ENCODE measurements at regions not wholly inside any gene's neighbourhood (a gene's known extent, or its start where the extent isn't known, plus 50 kb on each side); places are given as distances from the start of the nearest gene placed in this dataset.

DNA sequence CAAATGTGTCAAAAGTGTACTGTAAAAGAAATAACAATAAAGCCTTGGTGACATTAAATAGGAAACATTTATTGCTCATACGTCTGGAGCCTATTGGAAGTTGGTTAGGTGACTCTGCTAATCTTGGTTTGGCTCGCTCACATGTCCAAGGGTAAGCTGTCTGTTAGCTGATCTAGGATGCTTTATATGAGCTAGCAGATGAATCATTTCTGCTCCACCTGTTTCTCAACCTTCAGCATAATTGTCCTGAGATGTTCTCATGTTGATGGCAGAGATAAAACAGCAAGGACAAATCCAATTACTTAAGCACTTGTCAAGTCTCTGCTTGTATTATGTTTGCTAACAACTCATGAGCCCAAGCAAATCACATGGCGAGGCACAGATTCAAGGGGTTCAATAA lies 56.0 kb upstream of the CD53 start:
- no peak for DNase-seq (ENCODE audit: low read depth)

DNA sequence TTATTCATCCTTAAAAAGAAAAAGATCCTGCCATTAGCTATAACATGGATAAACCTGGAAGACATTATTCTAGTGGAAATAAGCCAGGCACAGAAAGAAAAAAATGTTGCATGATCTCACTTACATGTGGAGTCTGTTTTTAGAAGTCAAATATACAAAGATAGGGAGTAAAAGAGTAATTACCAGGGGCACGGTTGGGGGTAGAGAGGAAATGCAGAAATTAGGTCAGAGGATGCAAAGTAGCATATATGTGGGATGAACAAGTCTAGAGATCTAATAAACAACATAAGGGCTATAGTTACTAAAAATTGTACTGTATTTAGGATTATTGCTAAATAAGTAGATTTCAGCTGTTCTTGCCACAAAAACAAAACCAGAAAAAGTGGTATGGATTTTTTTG lies 61.4 kb upstream of the CD53 start:
- no peak for DNase-seq (ENCODE audit: low read depth)

DNA sequence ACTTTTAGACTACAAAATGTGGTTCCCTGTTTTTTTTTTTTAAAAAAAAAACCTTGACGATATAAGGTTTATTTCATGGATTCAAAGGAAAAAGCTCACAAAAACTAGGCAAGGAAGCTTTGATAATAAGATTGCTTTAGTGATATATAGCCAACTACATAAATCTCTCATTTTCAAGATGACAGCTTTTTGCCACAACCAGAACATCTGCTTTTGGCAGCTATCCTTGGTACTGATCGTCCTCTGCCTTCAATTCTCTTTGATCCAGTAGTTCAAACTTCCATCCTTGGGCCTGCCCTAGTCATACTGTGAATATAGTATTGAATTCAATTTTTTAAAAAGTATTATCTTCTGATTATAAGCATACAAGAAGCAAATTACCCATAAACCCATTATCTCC lies 72.9 kb upstream of the CD53 start:
- DNase-seq (ENCODE audit: low read depth), result no peak

DNA sequence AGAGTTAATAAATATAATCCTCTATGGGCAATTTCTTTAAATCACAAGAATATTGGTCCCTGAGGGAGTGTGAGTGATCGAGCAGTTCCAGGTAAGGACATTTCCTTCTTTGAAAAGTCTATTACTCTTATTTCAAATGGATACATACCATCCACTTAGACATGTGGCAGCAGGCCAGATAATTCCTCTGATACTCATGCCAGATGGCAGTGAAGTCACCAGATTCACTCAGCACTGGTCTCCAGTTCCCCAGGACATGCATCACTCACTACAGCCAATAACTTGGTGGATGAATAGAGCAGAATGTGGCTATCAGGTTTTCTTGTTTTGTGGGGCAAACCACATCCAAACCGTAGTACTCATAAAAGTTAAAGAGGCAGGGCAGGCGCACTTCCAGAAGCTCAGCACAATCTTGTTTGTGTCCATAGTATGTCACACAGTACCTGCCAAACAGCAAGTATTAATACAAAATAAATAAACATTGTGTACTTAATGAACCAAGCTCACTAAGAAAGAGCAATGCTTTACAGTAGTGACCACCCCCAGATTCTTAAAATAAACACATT lies 74.2 kb upstream of the CD53 start:
- DNase-seq (ENCODE audit: low read depth), result no peak

DNA sequence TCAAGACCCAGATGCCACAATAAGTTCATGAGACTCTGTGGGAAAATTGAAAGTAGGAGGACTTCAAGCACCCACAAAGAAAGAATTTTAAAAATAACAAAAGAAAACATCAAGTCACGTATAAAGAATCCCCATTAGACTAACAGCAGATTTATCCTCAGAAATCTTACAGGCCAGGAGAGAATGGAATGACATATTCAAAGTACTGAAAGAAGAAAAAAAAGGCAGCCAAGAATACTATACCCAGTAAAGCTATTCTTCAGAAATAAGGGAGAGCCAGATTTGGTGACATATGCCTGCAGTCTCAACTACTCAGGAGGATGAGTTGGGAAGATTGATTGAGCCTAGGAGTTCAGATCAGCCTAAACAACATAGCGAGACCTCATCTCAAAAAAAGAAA lies 84.3 kb upstream of the CD53 start:
- no peak for DNase-seq (ENCODE audit: low read depth)

DNA sequence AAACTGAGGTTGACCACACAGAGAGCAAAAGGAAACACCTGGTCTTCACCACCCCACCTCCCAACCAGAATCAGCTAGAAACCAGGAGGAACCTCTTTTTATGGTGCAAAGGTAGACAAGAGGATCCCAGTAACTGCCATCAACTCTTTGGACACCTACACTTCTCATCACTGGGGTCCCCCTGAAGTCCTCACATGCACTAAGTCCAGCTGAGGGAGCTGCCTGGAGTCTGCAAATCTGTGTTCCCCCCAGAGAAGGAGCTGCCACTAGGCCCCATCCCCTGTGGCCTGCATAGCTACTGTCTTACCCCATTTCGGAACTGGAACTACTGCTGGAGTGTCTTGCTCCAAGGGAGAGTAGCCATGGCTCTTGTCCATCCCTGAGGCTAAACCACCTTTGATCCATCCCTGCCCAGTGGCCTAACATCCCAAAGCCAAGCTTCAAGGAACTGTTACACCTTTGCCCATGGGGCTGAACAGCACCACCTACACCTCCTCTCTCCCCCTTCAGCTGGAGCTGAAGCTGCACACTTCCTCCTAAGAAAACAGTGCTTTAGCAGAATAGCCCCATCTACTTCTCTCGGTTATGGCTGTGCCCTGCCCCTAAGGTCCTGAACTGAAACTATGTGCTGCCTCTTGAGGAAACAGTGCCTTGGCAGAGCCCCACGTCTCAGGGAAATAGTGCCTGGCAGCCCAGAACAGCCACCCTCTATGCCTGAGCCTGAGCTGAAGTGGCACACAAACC lies 85.4 kb upstream of the CD53 start:
- no peak for DNase-seq (ENCODE audit: low read depth)

DNA sequence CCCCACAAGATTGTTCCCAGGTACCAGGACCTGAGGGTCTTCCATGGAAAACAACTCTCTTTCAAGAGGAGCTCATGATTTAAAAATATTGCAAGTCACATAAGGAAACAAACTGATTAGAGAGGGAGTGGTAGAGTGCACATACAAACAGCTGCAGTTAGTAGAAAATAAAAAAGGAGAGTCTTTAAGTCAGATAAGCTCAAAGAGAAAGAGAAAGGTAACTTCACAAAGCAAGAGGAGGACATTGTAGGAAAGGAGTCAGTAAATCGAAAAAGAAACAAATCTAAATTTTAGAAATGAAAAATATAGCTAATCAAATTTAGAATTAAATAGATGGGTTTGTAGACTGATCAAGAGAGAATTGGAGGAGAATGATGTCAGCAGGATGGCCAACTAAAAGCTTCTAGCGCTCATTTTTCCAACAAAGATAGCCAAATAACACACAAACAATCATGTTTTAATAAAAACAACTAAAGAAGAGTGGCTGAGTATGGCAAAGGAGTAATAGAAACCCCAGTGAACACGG lies 86.1 kb upstream of the CD53 start:
- DNase-seq (ENCODE audit: low read depth), result no peak

DNA sequence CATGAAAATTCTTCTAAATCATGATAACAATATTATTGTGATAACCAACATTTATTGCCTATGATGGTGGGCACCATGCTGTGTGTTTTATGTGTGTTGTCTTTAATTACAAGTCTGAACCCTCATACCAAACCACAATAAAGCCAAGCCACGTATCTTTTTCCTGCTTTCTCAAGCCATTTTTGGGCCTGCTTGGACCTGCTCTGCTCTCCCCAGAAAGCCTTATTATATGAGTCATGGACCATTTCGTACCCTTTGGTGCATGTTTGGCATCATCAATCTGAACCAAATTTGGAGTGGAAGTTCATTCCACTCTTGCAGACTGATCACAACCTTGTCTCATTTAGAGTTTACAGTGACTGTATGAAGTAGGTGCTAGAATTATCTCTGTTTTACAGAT lies 87.3 kb upstream of the CD53 start:
- no peak for DNase-seq (ENCODE audit: low read depth)

DNA sequence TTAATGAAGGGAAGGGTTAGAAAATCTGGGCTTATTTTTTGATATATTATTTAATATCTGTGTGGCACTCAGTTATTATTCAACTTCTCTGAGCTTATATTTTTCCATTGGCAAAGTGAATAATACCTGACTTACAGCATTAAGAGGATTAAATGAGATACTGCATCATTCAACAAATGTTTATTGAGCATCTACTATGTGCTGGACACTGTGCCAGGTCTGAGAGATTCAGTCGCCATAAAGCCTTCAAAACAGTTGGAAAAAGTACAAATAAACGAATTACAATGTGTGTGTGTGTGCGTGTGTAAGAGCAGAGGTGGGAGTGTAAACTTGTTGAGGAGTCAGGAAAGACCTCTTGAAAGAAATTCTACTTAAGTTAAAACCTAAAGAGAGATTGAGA lies 87.9 kb upstream of the CD53 start:
- DNase-seq (ENCODE audit: low read depth), result no peak

DNA sequence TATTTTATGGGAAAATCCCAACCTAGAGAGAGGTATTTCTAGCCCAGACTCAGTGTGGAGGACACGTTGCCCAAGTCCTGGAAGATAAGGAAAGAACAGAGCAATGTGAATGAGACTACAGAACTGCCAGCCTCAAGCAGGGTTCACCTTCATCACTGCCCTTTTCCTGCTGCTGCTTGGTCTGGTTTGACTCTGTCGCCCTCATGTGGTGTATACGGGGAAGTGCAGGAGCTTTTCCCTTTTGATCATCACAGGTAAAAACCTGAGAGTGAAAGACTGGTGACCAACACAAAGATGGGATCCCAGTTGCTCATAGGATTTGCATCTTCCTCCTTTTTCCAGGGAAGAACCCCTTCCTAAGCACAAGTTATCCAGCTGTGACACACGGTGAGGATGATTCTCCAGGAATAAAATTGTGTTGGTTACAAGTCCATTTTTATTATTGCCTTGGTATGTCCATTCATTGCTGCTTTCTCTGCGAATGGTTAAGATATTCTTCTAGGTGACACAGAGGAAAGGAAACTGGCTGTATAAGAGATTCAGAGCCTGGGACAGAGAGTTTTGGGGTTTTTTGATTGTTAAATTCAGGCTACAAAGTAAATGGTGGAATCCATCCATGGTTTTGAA lies 89.5 kb upstream of the CD53 start:
- DNase-seq (ENCODE audit: low read depth), result peak; percentile 20

DNA sequence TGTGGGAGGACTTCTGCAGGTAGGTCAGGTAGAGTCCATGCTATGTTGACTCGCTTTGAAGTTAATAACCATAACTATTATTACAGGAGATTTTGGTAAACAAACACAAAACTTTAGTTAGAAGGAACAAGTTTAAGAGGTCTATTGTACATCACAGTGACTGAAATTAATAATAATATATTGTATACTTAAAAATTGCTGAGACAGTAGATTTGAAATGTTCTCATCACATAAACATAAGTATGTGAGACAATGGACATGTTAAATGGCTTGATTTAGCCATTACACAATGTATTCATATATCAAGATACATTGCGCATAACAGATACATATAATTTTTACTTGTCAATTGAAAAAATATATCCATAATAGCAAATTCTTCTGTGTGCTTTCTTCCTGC lies 91.4 kb upstream of the CD53 start:
- DNase-seq (ENCODE audit: low read depth), result no peak

DNA sequence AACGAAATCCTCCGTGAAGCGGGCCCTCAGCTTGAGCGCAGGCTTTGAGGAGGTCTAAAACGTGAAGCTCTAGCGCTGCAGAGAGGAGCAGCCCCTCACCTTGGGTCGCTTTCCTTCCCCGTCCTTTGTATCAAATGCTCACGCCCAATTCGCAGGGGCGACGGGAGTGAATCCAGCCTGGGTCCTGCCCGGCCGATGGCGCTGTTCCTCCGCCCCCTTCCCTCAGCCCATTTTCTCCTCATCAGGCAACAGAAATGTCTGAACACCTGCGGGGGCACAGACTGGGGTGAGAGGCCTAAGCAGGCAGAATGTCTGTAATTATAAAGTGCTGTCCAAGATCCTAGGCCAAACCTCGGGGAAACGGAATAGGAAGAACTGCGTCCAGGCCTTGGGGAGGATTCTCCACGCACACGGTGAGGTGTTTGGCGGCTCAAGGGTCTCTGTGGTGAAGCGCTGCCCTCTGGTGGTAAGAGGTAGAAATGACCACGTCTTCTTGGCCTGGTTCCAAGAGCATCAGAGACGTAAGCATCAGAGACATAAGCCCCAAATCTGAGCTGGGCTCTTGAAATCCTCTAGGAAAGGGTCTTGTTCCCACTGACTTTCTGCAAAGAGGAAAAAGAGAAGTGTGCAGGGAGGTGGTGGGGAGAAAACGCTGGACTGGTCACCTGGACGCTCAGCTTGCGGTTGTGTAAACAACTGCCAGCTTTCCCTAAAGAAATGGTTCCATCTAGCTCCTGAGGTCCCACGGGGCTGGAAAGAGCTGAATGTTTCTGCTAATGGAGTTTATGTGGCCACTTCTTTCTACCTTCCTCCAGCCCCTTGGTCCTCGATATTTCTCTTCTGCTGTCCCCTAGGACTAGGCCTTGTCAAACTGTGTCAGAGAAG lies 92.1 kb upstream of the CD53 start:
- DNase-seq (ENCODE audit: low read depth), result peak; percentile 57

DNA sequence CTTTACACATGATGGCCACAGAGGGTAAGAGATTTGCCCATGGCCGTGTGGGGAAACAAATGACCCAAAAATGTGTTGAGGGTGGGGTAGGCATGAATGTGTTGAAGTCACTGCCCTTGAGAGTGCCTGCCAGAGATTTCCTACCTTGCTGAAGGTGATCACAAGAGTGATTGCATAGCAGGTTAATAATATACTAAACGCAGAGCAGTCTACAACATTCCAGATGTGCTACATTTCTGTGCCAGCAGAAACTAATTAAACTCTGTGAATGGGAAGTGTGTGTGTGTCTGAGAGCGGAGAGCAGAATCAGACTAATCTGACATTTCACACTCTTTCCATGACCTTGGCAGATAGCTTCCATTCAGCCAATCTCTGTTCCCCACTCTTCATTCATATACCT lies 93.3 kb upstream of the CD53 start:
- DNase-seq (ENCODE audit: low read depth), result no peak

DNA sequence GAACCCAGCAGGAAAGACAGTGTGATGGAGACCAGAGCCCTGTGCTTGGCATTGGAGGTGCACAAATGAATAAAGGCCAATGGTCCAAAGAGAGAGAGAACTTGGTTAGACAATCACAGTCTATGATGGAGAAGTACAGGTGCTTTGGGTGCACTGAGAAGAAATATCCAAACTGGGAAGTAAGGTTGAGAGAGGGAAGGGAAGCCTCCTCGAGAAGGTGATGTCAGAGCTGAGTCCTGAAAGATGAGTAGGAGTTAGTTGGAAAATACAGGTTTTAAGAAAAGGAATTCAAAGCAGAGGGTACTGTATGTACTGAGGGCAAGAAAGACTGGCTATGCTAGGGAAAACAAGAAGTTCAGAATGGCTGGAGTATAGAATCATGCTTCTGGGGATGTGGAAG lies 94.1 kb upstream of the CD53 start:
- no peak for DNase-seq (ENCODE audit: low read depth)

DNA sequence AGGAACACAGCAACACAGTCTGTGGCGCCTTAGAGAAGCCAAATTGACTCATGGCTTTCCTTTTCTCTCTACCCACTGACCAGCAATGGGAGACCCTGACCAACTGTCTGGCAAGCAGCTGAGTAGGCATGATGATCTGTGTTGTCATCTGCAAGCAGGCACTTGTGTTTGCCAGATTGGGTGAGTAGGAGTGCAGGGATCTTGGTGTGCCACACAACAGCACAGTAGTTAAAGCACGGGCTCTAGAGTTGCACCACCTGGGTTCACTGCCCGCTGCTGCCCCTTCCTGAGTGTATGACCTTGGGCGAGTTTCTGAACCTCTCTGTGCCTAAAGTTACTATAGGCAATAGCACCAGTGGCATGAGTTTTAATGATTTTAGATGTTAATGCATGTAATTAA lies 95.7 kb upstream of the CD53 start:
- DNase-seq (ENCODE audit: low read depth), result no peak

DNA sequence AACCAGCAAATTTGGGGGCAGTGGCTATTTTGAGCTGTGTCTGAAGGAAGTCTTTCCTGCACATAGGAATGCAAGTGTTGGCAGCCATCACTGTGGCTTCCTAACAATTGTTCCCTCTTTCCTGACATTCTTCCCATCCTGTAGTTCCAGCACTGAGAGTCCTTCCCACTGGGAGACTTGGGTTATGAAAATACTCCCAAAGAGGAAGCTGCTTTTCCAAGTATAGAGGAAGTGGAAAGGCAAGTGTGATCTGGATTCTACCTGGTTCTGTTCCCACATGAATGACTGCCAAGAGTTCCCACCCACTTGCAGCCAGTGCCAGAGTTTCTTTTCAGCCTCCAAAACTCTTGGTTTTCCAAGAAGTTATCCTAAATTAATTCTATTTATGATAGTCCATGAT lies 98.5 kb upstream of the CD53 start:
- no peak for DNase-seq (ENCODE audit: low read depth)

DNA sequence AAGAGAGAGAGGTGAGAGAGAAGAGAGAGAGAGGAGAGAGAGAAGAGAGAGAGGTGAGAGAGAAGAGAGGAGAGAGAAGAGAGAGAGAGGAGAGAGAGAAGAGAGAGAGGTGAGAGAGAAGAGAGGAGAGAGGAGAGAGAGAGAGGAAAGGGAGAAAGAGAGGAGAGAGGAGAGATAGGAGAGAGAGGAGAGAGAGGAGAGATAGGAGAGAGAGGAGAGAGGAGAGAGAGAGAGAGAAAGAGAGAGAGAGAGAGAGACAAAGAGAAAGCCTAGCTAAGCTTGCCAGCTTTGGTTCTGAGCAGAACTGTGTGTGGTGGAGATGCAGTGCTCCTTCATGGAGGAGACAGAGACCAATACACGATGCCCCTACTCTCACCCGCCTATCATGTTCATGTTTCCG lies 99.1 kb upstream of the KCNA3 start:
- no peak for DNase-seq (ENCODE audit: low read depth)

DNA sequence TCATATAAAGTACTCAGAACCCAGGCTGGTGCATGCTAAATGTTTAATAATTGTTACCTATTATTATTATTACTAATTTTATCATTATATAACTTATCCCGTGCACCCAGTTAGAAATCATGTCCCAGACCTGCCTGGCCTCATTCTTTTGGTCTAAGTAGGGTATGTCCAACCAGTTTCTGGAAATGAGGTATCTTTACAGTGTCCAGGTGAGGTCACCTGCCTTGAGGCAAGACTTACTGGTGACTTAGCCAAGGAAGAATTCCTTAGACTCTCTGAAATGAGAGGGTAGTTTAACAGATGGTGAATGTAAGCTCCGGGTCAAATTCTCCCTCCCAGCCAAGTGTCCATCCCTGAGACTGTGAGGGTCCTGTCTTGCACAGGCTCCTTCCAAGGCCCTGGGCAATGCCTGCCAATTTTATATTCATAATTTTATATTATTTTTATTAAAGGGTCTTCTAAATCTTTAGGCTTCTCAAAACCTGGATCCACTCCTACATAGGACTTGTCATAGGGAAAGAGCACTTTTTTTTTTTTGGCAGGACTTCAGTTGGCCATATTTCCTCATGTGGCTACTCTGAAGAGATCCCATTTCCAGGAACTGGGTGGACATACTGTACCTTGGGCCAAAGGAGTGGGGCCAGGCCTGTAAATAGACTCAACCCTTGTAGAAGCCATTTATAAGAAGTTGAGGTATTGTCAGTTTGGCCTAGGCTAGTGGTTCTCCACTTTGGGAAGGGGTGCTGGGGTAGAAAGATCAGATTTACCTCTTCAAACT lies 96.7 kb upstream of the KCNA3 start:
- no peak for DNase-seq (ENCODE audit: low read depth)

DNA sequence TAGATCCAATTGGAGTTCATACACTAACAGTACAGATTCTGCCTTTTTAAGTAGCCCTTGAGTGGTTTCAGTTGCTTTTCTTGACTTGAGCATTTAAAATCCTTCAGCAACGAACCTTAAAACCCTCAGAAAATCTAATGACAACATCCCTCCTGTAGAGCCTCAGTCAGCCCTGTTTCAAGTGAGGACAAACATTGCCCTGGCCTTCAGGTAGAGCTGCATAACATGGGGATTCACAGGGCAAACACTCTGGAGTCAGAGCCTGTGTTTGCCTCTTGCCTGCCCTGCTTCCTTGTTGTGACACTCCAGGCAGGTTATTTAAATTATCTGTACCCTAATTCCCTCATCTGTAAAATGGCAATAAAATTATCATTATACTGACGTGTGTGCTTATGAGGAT lies 96.1 kb upstream of the KCNA3 start:
- no peak for DNase-seq (ENCODE audit: low read depth)

DNA sequence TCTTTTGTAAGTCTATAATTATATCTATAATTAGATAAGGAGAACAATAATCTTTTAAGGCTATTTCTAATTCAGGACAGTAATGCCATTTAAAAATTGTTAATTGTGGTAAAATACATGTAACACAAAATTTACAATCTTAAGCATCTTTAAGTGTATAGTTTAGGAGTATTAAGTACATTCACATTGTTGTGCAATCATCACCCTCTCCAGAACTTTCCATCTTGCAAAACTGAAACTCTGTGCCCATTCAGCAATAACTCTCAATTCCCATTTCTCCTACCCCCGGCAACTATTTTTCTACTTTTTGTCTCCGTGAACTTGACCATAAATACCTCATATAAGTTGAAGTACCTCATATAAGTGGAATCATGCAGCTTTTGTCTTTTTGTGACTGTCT lies 93.9 kb upstream of the KCNA3 start:
- DNase-seq (ENCODE audit: low read depth), result no peak

DNA sequence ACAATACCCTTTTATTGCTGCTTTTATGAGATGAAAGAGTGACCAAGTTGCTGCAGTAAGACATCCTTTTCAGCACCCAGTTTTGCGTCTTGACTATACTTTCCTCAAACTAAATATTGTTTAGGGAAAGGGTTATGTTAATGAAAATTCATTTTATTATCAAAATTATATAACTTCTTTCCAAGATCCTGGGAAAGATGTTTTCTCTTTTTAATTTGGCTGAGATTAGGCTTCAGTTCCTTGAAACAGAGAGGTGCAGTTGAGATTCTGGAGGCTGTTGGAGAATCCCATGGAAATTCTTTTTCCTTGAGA lies 91.6 kb upstream of the KCNA3 start:
- DNase-seq (ENCODE audit: low read depth), result no peak

Data from activated T-helper 9 cell treated with anti-CD3 and anti-CD28 coated beads, Interleukin-2, amount 50 U/mL, for 16 hours (primary cell).